Adrenal gland (tissue), 5 donors: ENCODE measurements at regions not wholly inside any gene's neighbourhood (a gene's known extent, or its start where the extent isn't known, plus 50 kb on each side); places are given as distances from the start of the nearest gene placed in this dataset.

Source experiments
- CTCF ChIP-seq, 6 experiments: fragments of 450-650 bp in 4 of 6; fragments of 200-600 bp in 2 of 6; sonication (generic) in 1 of 6; IDR thresholded peaks; 1 replicate in 5 of 6; 2 replicates in 1 of 6; pipeline versions ENCODE4 v1.5.1 to v1.8.0; 2016 to 2021; ENCODE audit warnings: antibody characterized with exemption in 6 of 6, mild to moderate bottlenecking in 2 of 6, moderate library complexity in 1 of 6
- POLR2A ChIP-seq, 2 donors: fragments of 450-650 bp; IDR thresholded peaks; one replicate each; pipeline ENCODE4 v1.6.1; 2017; ENCODE audit warnings: antibody characterized with exemption in 2 of 2, mild to moderate bottlenecking in 2 of 2, moderate library complexity in 1 of 2
- donor health status: DM: no; HTN: no; CAD: no.

- TF ChIP-seq CTCF (IDR thresholded peaks at IDR 0.05) (no peak), POLR2A (IDR thresholded peaks at IDR 0.05) (no peak)
Observed at GRCh38 chr1:8092657-8093056, 66.5 kb upstream of the ERRFI1 start.
